Lower lobe of right lung (tissue), 2 donors: ENCODE measurements at regions not wholly inside any gene's neighbourhood (a gene's known extent, or its start where the extent isn't known, plus 50 kb on each side); places are given as distances from the start of the nearest gene placed in this dataset.

Experiments used
- ATAC-seq, 2 donors: fragments of 200-7000 bp; cut with Tn5 transposase; one replicate each; pipeline ENCODE4 v1.9.1; 2020 to 2022; ENCODE audit warnings: mild to moderate bottlenecking in 2 of 2, moderate library complexity in 2 of 2
- DNase-seq: peaks from one replicate; pipeline ENCODE4 v3.0.0-alpha.2; 2020
- H3K27ac ChIP-seq: fragments of 200-600 bp; one replicate; pipeline ENCODE4 v1.8.0; 2022
- H3K27me3 ChIP-seq: fragments of 200-600 bp; one replicate; pipeline ENCODE4 v1.8.0; 2022; ENCODE audit warnings: low read depth
- H3K36me3 ChIP-seq: fragments of 200-600 bp; one replicate; pipeline ENCODE4 v1.8.0; 2022; ENCODE audit warnings: mild to moderate bottlenecking
- H3K4me1 ChIP-seq: fragments of 200-600 bp; one replicate; pipeline ENCODE4 v1.8.0; 2022
- H3K4me3 ChIP-seq: fragments of 200-600 bp; one replicate; pipeline ENCODE4 v1.8.0; 2022; ENCODE audit warnings: mild to moderate bottlenecking
- H3K9me3 ChIP-seq: fragments of 200-600 bp; one replicate; pipeline ENCODE4 v1.8.0; 2022
- intact Hi-C: fragments of 100-400 bp; cut with DNase I; formaldehyde crosslinking; loops from one replicate; pipeline ENCODE4 v1.11.0; 2022
- TF ChIP-seq, protein P1 (sequence below): fragments of 200-600 bp; IDR thresholded peaks from one replicate; pipeline ENCODE4 v1.8.0; 2022; ENCODE audit warnings: antibody characterized with exemption, mild to moderate bottlenecking
- donor health status: DM: no; HTN: yes; CAD: no; lungs with severe emphysema.

DNA sequence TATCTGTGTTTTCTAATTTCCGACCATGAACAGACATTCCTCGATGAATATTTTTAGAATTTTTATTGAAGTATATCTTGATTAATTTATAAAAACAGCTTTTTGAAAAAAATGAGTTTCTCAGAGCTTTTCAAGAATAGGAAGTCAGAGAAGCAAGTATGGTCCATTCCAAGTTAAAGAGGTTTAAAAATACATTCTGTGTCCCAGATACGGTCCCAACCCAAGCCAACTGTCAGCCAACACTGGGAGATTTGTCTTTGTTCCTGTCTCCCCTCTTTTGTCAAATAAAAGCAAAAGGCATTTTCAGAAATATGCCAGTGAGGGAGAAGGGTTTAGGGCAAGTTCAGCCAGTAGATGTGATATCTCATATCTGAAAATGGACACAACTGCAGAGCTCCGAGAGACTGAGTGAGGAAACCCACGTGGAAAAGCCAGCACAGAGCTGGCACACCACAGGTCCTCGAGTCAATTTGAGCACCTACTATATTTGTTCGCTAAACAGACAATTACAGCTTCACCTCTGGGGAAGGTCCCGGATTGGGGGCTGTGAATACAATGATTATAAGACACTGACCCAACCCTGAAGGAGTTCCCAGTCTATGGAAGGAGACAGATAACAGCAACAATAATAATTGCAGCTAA, 59.8 kb downstream of the C11orf91 start:
- TF ChIP-seq, protein P1, sequence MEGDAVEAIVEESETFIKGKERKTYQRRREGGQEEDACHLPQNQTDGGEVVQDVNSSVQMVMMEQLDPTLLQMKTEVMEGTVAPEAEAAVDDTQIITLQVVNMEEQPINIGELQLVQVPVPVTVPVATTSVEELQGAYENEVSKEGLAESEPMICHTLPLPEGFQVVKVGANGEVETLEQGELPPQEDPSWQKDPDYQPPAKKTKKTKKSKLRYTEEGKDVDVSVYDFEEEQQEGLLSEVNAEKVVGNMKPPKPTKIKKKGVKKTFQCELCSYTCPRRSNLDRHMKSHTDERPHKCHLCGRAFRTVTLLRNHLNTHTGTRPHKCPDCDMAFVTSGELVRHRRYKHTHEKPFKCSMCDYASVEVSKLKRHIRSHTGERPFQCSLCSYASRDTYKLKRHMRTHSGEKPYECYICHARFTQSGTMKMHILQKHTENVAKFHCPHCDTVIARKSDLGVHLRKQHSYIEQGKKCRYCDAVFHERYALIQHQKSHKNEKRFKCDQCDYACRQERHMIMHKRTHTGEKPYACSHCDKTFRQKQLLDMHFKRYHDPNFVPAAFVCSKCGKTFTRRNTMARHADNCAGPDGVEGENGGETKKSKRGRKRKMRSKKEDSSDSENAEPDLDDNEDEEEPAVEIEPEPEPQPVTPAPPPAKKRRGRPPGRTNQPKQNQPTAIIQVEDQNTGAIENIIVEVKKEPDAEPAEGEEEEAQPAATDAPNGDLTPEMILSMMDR, result no peak
- Histone ChIP-seq H3K4me3 (no peak overlapping the region), H3K4me1 (no peaks in the 10 kb centered on the region), H3K27me3 (peaks cover 8% of the 10 kb centered on the region), H3K36me3 (no peaks in the 10 kb centered on the region), H3K9me3 (no peaks in the 10 kb centered on the region), H3K27ac (no peak overlapping the region)
- ATAC-seq, result no peak
- no peak for DNase-seq
- intact Hi-C loops, result no loop called here

DNA sequence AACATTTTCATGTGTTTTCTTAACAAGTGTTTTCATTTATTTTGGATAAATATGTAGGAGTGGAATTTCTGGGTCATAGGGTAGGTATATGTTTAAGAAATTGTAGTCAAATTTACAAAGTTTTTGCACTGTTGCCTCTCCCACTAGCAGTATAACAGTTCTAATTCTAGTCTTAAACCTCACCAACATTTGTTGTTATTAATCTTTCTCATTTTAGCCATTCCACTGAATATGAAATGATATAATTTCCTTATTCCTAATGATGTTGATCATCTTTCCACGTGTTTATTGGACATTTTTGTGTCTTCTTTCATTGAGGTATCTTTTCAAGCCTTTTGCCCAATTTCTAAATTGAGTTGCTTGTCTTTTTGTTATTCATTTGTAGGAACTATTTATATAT, 62.0 kb downstream of the C11orf91 start:
- intact Hi-C loops, result no loop called here

DNA sequence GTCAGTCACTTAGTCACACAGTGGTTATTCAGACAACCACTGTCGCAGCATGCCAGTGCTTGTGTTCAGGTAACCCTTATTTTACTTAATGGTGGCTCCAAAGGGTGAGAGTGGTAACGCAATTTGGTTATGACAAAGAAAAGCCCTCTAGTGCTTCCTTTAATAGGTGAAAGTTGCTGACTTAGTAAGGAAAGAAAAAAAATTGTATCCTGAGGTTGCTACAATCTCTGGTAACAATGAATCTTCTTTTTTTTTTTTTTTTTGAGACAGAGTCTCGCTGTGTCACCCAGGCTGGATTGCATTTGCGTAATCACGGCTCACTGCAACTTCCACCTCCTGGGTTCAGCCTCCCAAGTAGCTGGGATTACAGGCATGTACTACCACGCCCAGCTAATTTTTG, 64.5 kb downstream of the C11orf91 start:
- no peaks in the 10 kb centered on the region for H3K36me3 ChIP-seq
- no peak overlapping the region for H3K4me3 ChIP-seq
- TF ChIP-seq, protein P1, result no peak
- intact Hi-C loops, result no loop called here
- peaks cover 12% of the 10 kb centered on the region for H3K27me3 ChIP-seq
- H3K4me1 ChIP-seq, result no peaks in the 10 kb centered on the region
- ATAC-seq (peak; percentile 49 to 57), DNase-seq (peak; percentile 56)
- no peak overlapping the region for H3K27ac ChIP-seq
- no peaks in the 10 kb centered on the region for H3K9me3 ChIP-seq

More for the DNA sequence above, 62.0 kb downstream of the C11orf91 start:
- Histone ChIP-seq H3K36me3 (no peaks in the 10 kb centered on the region), H3K4me3 (no peak overlapping the region), H3K27ac (no peak overlapping the region), H3K4me1 (no peaks in the 10 kb centered on the region), H3K27me3 (peaks cover 8% of the 10 kb centered on the region), H3K9me3 (no peaks in the 10 kb centered on the region)
- TF ChIP-seq, protein P1, result no peak
- ATAC-seq (no peak), DNase-seq (no peak)

DNA sequence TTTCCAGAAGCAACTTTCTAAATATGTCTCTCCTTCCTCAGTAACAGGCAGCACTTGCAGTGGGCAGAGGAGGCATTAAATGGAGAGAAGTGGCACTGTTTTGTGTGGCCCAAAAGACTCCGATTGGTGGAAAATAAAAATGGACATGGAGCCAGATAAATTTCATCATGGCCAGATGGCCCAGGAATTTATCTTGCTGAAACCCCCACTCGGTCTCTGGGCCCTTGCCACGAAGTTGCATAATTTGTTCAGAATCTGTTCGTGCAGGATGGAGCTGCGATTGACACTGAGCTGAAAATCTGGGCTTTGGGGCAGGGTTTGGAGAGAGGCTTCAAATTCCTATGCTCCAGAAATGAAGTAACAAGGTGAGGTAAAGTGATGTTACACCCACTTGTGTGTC, 65.5 kb downstream of the C11orf91 start:
- Histone ChIP-seq H3K9me3 (no peaks in the 10 kb centered on the region), H3K36me3 (no peaks in the 10 kb centered on the region), H3K4me1 (no peaks in the 10 kb centered on the region), H3K27ac (no peak overlapping the region), H3K4me3 (no peak overlapping the region), H3K27me3 (peaks cover 3% of the 10 kb centered on the region)
- DNase-seq, result no peak
- ATAC-seq, result peak; percentile 54 to 59
- TF ChIP-seq, protein P1, result no peak
- intact Hi-C loops, result no loop called here

DNA sequence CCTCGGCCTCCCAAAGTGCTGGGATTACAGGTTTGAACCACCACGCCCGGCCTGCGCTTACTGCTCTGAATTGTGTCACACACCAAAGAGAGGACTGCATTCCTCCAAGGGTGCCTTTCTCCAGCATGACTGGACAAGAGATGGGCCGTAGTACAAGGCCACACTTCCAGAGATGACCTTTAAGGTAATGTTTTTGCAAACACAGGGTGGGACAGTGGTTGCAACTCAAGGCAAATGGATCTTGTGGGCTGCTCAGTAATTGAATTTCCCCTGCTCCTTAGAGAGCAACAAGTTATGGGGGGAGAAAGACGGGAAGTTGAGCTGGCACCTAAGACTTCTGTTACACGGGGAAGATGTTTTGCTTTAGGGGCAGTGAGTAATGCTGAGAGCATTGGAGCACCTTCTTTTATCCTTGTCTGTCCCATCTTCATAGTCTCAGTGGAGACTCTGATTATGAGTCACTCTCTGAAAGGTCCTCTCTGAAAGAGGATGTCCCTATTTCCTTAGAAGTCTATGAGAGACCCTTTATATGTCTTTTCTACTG, 66.3 kb downstream of the C11orf91 start:
- no peak overlapping the region for H3K27ac ChIP-seq
- H3K4me1 ChIP-seq, result no peaks in the 10 kb centered on the region
- intact Hi-C loops, result no loop called here
- H3K36me3 ChIP-seq, result no peaks in the 10 kb centered on the region
- no peak for ATAC-seq
- no peak overlapping the region for H3K4me3 ChIP-seq
- DNase-seq, result no peak
- H3K9me3 ChIP-seq, result no peaks in the 10 kb centered on the region
- peaks cover 3% of the 10 kb centered on the region for H3K27me3 ChIP-seq
- TF ChIP-seq, protein P1, result no peak
